GM21576 (cell line): ENCODE measurements at regions not wholly inside any gene's neighbourhood (a gene's known extent, or its start where the extent isn't known, plus 50 kb on each side); places are given as distances from the start of the nearest gene placed in this dataset.

ENCODE experiments used
- ATAC-seq: cut with Tn5 transposase; IDR thresholded peaks from one replicate; pipeline ENCODE4 v1.9.1; 2021; ENCODE audit warnings: mild to moderate bottlenecking, moderate library complexity; ENCODE audit not compliant: unreplicated experiment

DNA sequence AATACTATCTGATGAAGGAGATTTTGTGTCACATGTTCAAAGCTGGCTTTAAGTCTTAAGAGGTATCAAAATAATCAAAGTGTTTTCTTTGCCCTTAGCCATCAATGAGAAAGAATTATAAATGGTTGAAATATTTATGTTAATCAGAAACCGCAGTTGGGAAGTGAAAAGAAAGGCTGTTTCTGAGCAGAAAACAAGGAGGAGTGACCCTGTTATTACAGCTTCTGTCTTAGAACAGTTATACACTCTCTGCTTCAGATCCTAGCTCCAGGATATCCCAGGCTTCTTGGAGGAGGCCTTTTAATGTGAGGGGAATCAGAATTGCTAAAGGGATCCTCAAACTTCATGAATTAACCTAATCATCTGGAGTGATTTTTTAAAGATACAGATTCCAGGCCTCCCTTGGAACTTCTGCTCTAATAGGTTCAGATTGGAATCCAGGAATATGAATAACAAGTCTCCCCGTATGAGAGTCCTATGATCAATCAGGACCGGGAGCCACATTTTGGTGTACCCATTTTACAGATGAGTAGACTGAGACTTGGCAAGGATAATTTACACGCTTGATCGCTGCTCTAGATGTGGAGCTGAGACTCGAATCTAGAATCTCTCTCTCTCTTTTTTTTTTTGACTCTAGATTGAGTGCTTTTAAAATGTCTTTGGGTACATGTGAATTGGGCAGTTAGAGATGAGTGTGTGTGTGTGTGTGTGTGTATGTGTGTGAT is 50.8 kb upstream of the JAG1 start:
- ATAC-seq, result no peak

DNA sequence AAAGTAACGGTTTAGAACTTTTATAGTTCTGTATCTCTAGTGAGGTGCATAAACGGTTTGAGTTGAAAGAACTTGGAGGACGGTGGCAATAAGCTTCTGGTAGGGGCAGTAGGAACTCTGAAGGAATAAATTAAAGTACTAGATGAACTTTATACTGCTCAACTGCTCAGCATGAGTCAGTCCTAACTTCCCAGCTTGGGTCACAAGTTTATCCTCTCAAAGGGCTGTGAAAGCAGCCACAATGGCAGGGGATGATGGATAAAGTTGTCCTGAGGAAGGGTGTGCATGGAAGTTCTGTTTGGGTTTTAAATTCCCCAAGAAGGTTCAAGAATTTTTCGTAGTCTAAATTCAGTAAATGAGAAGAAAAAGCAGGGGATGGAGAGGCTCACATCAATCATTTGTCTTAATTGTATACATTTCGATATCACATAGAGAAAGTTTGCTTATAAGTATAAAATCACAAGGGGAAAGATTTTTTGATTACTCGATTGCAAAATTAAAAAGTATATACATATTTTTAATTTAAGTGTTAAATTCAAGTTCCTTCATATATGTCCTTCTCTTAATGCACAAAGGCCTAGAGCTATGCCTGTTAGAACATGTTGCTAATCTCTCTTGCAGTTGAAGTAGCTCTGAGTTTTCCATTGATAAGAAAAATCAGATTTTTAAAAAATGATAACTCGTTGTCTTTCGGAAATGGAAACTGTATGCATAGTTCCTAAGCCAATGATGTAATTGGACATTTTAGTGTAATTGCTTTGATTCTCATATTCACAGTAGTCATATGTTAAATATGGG is 55.3 kb upstream of the JAG1 start:
- no peak for ATAC-seq

DNA sequence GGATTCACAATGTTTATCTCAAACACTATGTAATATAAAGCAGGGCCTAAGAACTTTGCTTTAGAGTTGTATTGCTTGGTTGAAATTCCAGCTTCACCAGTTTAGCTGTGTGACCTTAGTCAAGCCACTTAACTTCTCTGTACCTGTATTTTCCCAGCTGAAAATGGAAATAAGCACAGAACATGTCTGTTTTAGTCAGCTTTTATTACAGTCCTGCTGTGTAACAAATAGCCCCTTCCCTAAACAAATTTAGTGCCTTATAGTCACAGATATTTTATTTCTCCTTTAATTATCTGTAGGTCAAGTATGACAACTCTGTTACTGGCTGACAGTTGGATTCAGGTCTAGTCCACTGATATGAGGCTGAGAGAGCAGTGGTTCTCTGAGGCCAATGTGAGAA is 56.0 kb upstream of the JAG1 start:
- no peak for ATAC-seq

DNA sequence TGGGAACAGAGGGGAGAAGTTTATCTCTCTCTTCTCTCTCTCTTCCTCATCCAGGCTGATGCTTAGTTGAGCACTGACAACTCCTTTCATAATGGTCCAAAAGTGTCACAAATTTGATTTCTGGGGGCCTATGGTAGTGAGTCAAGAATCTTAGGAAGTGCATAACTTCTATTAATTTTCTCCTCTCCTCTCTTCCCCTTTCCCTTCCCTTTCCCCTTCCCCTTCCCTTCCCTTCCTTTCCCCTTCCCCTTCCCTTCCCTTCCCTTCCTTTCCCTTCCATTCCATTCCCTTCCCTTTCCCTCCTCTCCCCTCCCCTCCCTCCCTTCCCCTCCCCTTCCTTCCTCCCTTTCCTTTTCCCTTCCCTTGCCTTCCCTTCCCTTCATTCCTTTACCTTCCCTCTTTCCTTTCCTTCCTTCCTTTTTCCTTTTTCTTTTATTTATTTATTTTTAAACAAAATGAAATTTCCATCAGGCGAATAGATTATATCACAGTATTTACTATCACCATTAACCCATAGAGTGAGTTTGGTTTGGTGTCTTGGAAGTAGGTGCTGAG is 56.9 kb upstream of the JAG1 start:
- ATAC-seq, result no peak

DNA sequence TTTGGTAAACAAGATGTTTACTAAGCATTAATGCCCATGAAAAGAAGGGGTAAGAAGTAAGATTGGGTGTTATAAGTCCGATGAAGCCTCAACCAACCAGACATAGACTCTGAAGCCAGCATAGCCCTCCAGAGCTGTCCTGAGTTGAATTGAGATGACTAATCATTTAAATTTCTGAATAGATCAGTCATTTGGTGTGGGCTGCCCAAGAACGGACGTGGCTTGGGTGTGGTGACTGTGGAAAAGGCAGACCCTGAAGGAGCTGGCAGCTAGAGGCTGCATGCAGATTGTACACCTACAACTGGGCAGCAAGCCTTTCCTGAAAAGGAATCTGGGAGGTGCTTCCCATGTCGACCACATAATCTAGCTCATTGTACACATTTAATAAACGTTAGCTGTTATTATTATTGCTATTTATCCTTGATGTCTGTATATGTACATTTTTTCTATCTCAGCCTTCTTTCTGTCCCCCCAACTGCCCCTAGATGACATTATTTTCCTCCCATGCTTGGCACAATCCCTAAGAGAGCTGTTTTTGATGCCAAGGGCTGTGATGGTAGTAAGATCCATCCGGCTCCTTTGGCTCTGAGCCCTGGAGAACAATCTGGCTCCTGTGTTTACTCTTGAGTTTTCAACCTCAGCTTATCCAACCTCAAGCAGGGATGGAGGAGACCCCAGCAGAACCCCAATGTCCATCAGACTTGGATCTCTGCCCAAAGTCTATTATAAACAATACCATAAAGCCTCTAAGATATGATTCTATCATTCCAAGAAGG is 57.6 kb upstream of the JAG1 start:
- ATAC-seq, result no peak

DNA sequence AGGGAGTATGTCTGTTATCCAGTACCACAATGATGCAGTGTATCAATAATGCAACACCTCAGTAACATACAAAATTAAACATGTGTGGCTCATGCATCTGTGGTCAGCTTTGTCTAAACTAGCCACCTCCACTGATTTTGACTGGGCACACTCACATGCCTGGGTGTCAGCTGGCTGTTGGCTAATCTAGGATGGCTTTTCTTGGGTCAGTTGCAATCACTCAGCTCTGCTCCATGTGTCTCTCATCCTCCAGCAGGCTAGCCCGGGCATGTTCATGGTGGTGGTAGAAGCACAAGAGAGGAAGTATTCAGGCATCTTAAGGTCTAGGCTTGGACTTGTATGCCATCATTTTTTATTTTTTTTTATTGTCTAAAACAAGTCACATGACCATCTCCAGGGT is 59.3 kb upstream of the JAG1 start:
- no peak for ATAC-seq

DNA sequence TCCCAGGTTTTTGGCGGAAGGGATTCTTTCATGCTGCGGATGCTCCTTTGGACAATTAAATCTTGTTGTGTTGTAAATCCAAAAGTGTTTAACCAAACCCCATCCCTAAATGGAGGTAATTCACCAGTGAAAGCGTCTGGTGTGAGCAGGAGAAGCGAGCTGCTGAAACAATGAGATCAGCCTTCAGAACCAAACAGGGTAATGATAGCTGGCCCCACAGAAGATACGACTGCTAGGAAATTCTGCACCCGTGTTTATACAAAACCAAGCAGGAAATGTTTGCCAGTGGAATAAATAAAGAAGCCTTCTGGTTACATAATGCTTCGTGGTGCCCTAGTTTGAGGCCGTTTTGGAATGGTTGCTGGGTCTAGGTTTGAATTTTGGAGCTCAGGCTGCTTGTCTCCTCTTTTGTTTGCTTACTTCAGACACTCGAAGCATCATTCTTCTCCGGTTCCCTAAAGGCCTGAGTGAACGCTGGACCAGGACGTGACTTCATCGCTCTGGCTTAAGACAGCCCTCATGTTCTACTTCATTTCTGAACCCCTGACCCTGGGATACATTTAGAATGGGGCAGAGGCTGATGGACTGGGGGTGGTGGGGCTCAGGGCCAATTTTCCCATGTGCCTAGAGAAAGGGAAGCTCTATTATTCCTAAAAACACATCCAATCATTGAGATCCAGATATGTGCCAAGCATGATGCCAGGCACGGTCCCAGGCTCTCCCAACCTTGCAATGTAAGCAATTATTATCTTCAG is 61.6 kb upstream of the JAG1 start:
- ATAC-seq, result no peak

DNA sequence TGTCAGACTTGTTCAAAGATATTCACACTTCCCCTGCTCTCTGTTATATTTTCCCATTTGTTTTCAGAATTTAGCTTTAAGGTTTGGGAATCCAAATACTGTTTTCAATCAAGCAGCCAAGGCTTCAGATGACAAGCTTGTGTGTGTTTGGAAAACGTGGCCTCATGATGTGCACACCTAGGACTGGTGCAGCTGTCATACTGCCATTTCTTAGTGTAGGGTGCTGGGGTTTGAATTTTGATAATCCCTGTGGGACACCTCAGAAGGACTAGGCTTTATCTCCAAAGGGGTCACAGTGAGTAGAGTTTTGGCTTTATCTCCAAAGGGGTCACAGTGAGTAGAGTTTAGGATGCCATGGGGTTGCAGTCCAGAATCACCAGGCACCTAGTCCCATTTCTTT is 65.3 kb upstream of the JAG1 start:
- ATAC-seq, result no peak

DNA sequence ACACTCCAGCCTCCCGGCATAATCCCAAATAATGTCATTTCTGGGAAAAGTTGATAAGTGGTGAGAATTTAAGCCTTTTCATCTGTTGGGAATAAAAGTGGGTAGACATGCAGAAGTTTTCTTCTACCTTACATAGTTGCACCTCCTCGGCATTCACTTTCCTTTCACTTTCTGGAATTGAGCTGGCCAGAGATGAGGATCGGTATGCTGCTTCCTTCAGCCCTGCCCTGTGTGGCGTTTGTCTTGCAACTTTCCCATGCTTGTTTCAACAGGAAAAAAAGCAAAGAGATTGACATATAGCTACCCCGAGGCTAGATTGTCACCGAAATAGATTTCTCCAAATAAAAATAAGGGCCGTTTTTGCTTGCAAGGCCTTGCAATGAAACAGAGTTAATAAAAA is 65.8 kb upstream of the JAG1 start:
- no peak for ATAC-seq

DNA sequence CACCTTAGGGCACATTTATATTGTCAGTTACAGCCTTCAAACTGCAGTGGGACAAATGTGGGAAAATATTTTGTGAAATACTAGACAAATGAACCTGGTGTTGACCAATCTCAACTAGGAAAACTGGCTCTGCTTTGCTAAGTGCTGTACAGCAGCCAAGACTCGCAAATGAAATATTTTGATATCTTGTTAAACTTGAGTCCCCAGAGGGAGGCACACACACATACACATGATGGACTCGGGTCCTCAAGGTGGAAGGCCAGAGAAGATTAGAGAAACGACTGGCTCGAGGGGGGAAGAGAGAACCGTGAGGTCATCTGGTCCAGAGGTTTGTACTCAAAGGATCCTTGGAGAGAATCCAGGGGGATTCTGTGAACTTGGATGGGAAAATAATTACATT is 67.3 kb upstream of the JAG1 start:
- ATAC-seq, result no peak

DNA sequence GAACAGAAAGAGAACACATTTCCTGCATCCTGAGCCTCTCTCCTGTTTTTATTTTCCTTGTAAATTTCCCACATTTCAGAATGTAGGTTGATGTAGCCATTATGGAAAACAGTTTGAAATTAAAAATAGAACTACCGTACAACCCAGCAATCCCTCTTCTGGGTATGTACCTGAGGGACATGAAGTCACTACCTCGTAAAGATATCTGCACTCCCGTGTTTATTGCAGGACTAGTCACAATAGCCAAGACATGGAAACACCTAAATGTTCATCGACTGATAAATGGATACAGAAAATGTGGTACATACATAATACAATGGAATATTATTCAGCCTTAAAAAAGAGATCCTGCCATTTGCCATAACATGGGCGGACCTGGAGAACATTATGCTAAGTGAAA is 72.0 kb upstream of the JAG1 start:
- no peak for ATAC-seq

DNA sequence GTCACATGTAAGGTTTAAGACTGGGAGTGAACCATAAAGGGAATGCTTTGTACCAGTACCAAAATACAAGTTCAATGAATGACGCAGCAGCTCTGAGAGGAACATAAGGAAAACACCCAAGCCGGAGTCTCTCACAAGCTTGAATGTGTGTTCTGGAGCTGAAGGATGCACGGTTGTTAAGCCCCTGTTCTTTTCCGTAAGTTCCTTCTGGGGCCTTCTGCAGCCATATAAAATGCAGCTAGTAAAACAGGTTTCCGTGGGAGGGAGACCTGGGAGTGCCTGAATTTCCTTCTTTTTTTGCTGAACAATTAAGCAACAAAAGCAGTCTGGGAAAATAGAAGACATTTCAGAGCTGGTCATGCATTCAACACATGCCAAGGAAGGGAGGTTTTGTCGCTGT is 73.2 kb upstream of the JAG1 start:
- no peak for ATAC-seq

DNA sequence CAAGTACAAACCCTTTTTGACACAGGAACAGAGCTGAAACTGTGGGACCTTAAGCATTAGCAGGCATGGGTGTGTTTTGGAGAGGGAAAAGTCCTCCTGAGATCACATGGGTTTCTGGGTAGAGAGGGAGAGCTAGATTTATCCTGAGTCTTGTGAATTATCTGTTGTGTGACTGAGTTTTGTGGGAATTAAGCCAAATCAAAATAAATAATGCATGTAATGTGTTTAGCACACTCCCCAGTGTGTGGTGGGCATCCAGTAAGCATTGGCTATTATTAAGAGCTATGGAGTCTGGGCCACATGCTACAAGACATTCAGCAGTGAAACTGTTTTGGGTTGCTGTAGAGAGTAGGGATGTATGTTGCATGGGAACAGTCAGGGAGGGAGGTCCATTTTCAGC is 75.3 kb upstream of the JAG1 start:
- no peak for ATAC-seq

DNA sequence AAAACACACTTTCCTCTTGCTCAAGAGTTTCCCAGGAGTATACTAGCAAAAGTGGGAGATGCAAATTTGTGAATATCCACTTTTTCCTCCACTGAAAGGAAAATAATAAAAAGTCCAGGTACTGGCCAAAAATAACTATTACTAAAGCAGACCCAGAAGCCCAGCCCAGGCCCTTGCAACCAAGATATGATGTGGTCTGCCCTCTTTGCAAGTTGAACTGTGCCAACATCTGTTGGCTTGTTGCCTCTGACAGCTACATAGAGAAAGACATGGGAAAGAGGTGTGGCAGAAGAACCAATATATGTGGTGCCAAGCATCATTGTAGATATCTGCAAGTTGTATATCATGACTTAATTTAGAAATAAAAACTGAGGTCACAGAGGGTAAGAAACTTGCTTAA is 78.4 kb upstream of the JAG1 start:
- no peak for ATAC-seq

DNA sequence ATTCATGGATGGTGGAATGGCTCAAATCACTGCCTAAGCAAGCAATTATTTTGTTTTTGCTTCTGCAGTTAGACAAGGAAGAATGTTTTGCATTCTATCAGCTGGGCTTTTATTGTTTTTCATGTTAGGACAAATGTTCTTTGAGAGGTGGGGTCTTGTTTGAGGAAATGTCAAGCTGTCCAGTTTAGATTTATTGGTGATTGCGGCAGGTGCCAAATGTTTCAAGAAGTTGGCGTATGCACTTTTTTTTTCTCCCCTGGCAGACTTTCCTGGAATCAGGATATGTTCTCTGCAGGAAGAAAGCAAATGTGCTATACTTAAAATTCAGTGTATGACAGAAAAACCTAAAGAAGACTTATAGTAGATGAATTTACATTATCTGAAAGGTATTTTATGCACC is 81.0 kb upstream of the JAG1 start:
- ATAC-seq, result no peak

DNA sequence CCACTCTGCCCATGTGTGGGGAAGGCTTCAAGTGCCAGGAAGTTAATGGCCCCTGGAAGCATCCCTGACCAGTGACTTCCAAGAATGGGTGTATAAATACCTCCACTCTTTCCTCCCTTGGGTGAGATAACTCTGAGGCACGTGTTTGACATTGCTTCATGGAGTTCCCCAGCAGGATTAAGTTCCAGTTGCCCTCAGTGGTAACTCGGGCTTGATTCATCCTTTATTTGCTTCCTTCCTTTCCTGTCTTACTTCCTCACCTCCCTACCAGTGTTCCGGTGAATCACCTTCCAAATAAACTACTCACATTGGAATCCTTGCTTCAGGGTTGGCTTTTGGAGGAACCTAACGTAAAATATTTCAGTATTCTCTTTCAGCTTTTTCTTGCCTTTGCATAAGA is 84.6 kb upstream of the JAG1 start:
- no peak for ATAC-seq

DNA sequence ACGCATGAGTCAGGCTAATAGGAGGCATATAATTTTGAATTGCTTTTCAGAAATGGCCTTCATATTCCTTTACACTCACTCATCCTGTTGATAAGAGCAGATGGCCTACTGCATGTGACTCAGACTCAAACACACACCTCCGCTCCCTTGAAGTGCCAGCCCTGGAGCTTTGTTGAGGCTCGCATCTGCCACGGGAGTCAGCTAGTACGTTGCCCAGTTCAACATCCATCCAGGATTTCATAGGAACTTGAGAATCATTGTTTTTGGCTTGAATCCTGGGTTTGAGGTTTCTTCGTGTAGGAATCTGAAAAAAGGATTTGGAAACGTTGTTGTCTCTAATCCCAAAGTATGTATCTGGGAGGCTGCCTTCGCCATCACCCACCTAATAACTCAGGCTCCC is 87.4 kb upstream of the JAG1 start:
- ATAC-seq, result no peak

DNA sequence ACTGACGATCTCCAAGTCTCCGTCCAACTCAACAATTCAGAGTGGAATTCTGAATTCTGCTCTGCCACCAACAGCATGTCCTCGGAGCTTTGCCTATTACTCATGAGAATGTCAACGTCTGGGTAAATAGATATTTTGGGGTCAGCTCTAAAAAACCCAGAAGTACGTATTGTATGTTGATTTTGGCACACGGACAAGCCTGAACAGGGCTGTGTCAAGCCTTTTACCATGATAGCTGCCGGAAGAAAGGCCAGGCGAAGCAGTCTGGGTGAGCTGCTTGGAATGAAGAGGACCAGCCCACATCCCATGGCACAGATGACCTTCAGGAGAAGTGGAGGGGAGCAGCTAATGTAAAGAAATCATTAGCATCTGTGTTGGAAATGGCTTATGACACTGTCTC is 88.0 kb upstream of the JAG1 start:
- ATAC-seq, result no peak

DNA sequence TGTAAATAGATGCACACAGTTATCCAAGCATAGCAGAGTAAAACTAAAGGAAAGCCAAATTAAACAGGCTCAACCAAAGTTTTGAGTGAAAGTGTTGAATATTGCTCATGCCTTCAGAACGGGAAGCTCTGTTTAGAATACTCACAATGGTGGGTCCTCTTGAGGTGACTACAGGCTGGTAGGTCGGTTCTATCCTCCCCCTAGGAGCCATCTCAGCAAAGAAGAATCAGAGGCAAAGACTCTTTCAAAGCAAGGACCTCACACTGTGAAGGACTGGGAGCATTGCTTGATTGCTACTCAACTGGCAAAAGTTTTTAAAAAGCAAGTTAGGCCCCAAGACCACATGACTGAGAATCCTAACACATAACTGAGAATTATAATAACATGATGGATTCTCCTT is 88.4 kb upstream of the JAG1 start:
- ATAC-seq, result no peak

DNA sequence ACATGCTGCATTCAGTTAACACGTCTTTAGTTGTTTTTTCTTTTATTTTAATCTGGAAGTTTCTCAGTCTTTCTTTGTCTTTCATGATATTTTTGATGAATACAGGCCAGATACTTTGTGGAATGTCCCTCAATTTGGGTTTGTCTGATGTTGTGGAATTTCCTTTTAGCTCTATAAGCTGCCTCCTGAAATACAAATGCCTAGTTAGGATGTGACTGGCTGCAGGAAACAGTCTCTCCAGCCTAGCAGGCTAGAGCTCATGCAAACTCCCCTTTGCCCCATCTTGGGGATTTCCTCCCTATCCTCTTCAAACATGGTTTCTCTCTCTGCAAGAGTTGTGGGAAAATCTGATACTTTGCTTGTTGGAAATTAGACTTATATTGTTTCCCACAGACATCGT is 89.3 kb upstream of the JAG1 start:
- no peak for ATAC-seq

DNA sequence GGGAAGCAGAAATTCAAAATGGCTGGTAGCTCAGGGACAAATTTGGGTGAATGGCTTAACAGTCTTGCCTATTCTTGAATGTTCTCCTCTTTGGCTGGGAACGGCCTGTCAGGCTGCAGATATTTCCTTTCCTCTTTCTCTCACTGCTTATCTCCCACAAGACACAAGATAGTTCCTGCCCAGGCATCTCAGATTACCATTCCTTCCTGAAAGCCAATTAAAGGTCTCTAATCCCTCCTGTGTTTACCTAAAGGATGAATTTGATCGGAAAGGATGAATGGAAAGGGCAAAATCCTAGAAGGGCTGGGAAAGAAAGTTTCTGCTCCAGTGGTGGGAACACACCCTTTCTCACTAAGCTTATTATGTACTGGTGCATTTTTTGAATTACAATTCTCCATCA is 95.9 kb upstream of the JAG1 start:
- ATAC-seq, result no peak
